Activated CD8-positive, alpha-beta memory T cell treated with anti-CD3 and anti-CD28 coated beads, Interleukin-2, amount 50 U/mL, for 24 hours (primary cell): ENCODE measurements at regions not wholly inside any gene's neighbourhood (a gene's known extent, or its start where the extent isn't known, plus 50 kb on each side); places are given as distances from the start of the nearest gene placed in this dataset.
A peak's percentile ranks its signal among the peaks of the same experiment; 100 is the strongest.
"Not testable (repeated sequence)": the region's sequence is repeated elsewhere in the genome, so short reads cannot be mapped to it uniquely, and the experiment has no call there.

Source experiments
- DNase-seq: peaks from one replicate; pipeline ENCODE4 v3.0.0-alpha.2; 2020; ENCODE audit errors: extremely low read depth

- DNase-seq, result no peak
Observed at GRCh38 chr6:43935921-43936439, 166.0 kb downstream of the VEGFA start.

GRCh38 chr6:43934803-43935602 lies 165.0 kb downstream of the VEGFA start:
- no peak for DNase-seq

- DNase-seq, result no peak
Observed at GRCh38 chr6:43934183-43934802, 164.3 kb downstream of the VEGFA start.

- DNase-seq, result no peak
Observed at GRCh38 chr6:43933148-43933885, 163.3 kb downstream of the VEGFA start.

- DNase-seq, result no peak
Observed at GRCh38 chr6:43932259-43933147, 162.5 kb downstream of the VEGFA start.

- DNase-seq, result no peak
Observed at GRCh38 chr6:43931201-43931600, 161.2 kb downstream of the VEGFA start.

- DNase-seq, result no peak
Observed at GRCh38 chr6:43930440-43931154, 160.6 kb downstream of the VEGFA start.

- DNase-seq, result no peak
Observed at GRCh38 chr6:43929511-43929910, 159.5 kb downstream of the VEGFA start.

GRCh38 chr6:43927532-43928210 lies 157.7 kb downstream of the VEGFA start:
- DNase-seq, result no peak

GRCh38 chr6:43926634-43927531 lies 156.9 kb downstream of the VEGFA start:
- no peak for DNase-seq

GRCh38 chr6:43925636-43926139 lies 155.7 kb downstream of the VEGFA start:
- not testable (repeated sequence) for DNase-seq

- DNase-seq, result peak; percentile 5
Observed at GRCh38 chr6:43924222-43924702, 154.3 kb downstream of the VEGFA start.

GRCh38 chr6:43923376-43924221 lies 153.6 kb downstream of the VEGFA start:
- DNase-seq, result no peak

- DNase-seq, result no peak
Observed at GRCh38 chr6:43922426-43923375, 152.7 kb downstream of the VEGFA start.

GRCh38 chr6:43921548-43922425 lies 151.8 kb downstream of the VEGFA start:
- DNase-seq, result no peak

GRCh38 chr6:43921039-43921438 lies 151.0 kb downstream of the VEGFA start:
- no peak for DNase-seq
